GM23338 (cell line): ENCODE measurements at regions not wholly inside any gene's neighbourhood (a gene's known extent, or its start where the extent isn't known, plus 50 kb on each side); places are given as distances from the start of the nearest gene placed in this dataset.

ENCODE experiments used
- ATAC-seq: fragments of 200-7000 bp; cut with Tn5 transposase; 3 replicates; pipeline ENCODE4 v1.9.1; 2020
- DNase-seq: peaks from one replicate; pipeline ENCODE4 v3.0.0-alpha.2; 2015; ENCODE audit warnings: low spot score
- H2AFZ ChIP-seq: fragments of 200-600 bp; sonication (generic); 2 replicates; pipeline ENCODE4 v1.8.0; 2016; ENCODE audit warnings: antibody characterized with exemption, mild to moderate bottlenecking, moderate library complexity
- H3F3A ChIP-seq: fragments of 200-600 bp; sonication (generic); replicated peaks from 2 replicates; pipeline ENCODE4 v1.8.0; 2017; ENCODE audit warnings: antibody characterized with exemption, mixed run types, low read depth
- H3K27ac ChIP-seq: fragments of 200-600 bp; sonication (generic); 2 replicates; pipeline ENCODE4 v1.6.1; 2016; ENCODE audit warnings: low read depth
- H3K27me3 ChIP-seq: fragments of 200-600 bp; sonication (generic); 2 replicates; pipeline ENCODE4 v1.8.0; 2016; ENCODE audit warnings: mild to moderate bottlenecking, mixed run types, moderate library complexity; ENCODE audit not compliant: insufficient read depth
- H3K36me3 ChIP-seq: fragments of 200-600 bp; sonication (generic); 2 replicates; pipeline ENCODE4 v1.8.0; 2016; ENCODE audit warnings: mild to moderate bottlenecking; ENCODE audit not compliant: insufficient read depth
- H3K4me1 ChIP-seq: fragments of 200-600 bp; sonication (generic); 2 replicates; pipeline ENCODE4 v1.8.0; 2016; ENCODE audit warnings: mild to moderate bottlenecking, moderate library complexity; ENCODE audit not compliant: insufficient read depth
- H3K4me2 ChIP-seq: fragments of 200-600 bp; sonication (generic); 2 replicates; pipeline ENCODE4 v1.7.1; 2017; ENCODE audit warnings: mixed run types
- H3K4me3 ChIP-seq: fragments of 200-600 bp; sonication (generic); 2 replicates; pipeline ENCODE4 v1.6.1; 2016; ENCODE audit warnings: mixed run types
- H3K79me2 ChIP-seq: fragments of 200-600 bp; sonication (generic); replicated peaks from 2 replicates; pipeline ENCODE4 v1.8.0; 2017; ENCODE audit warnings: mild to moderate bottlenecking; ENCODE audit not compliant: insufficient read depth
- H3K9me2 ChIP-seq: fragments of 200-600 bp; sonication (generic); 2 replicates; pipeline ENCODE4 v1.8.0; 2017; ENCODE audit not compliant: insufficient read depth
- H4K20me1 ChIP-seq: fragments of 200-600 bp; sonication (generic); replicated peaks from 2 replicates; pipeline ENCODE4 v1.8.0; 2017; ENCODE audit warnings: mild to moderate bottlenecking; ENCODE audit not compliant: insufficient read depth
- H3K27ac Mint-ChIP-seq: 2 replicates; pipeline ENCODE4 v1.8.0; 2020; ENCODE audit warnings: inconsistent platforms, mild to moderate bottlenecking, moderate library complexity, mixed read lengths
- H3K27me3 Mint-ChIP-seq: 3 replicates; pipeline ENCODE4 v1.8.0; 2022; ENCODE audit warnings: low read depth, mild to moderate bottlenecking, moderate library complexity, mixed read lengths, inconsistent platforms; ENCODE audit not compliant: insufficient read depth, poor library complexity
- H3K36me3 Mint-ChIP-seq: 3 replicates; pipeline ENCODE4 v1.8.0; 2021; ENCODE audit warnings: low read depth, mild to moderate bottlenecking, inconsistent platforms, moderate library complexity, mixed read lengths
- H3K4me1 Mint-ChIP-seq: 3 replicates; pipeline ENCODE4 v1.8.0; 2020; ENCODE audit warnings: mild to moderate bottlenecking, inconsistent platforms, mixed read lengths
- H3K4me3 Mint-ChIP-seq: 3 replicates; pipeline ENCODE4 v1.8.0; 2021; ENCODE audit warnings: moderate library complexity, mild to moderate bottlenecking, inconsistent platforms, mixed read lengths
- H3K9me3 Mint-ChIP-seq: 3 replicates; pipeline ENCODE4 v1.8.0; 2020; ENCODE audit warnings: moderate library complexity, mild to moderate bottlenecking, inconsistent platforms, mixed read lengths
- CREB1 ChIP-seq: fragments of 250-450 bp; sonication (Bioruptor Pico); IDR thresholded peaks from 2 replicates; pipeline ENCODE4 v1.5.0; 2020; ENCODE audit warnings: low read depth, mild to moderate bottlenecking, moderate library complexity
- CTCF ChIP-seq, 2 experiments: fragments of 200-600 bp in 1 of 2; sonication (generic) in 1 of 2; conservative IDR thresholded peaks; 2 replicates each; pipeline versions ENCODE4 v1.5.1 to v1.6.1; 2016 to 2017; ENCODE audit warnings: antibody characterized with exemption in 2 of 2, low read depth in 2 of 2, mild to moderate bottlenecking in 2 of 2, moderate library complexity in 1 of 2
- ETS1 ChIP-seq: IDR thresholded peaks from 2 replicates; pipeline ENCODE4 v1.6.1; 2016; ENCODE audit warnings: antibody characterized with exemption
- EZH2 ChIP-seq: fragments of 200-600 bp; sonication (generic); IDR thresholded peaks from one replicate; pipeline ENCODE4 v1.8.0; 2017; ENCODE audit warnings: antibody characterized with exemption, mild to moderate bottlenecking, low read depth; ENCODE audit not compliant: unreplicated experiment
- EZH2phosphoT487 ChIP-seq: fragments of 200-600 bp; sonication (generic); IDR thresholded peaks from one replicate; pipeline ENCODE4 v1.8.1; 2018; ENCODE audit warnings: antibody characterized with exemption; ENCODE audit not compliant: unreplicated experiment
- JUNB ChIP-seq: IDR thresholded peaks from one replicate; pipeline ENCODE4 v1.6.1; 2016; ENCODE audit warnings: antibody characterized with exemption; ENCODE audit not compliant: unreplicated experiment
- NANOG ChIP-seq: IDR thresholded peaks from 2 replicates; pipeline ENCODE4 v1.6.1; 2016; ENCODE audit warnings: antibody characterized with exemption, borderline replicate concordance
- POLR2AphosphoS5 ChIP-seq: IDR thresholded peaks from 2 replicates; pipeline ENCODE4 v1.6.1; 2016; ENCODE audit warnings: antibody characterized with exemption, low read depth
- REST ChIP-seq: IDR thresholded peaks from one replicate; pipeline ENCODE4 v1.6.1; 2018; ENCODE audit warnings: antibody characterized with exemption; ENCODE audit not compliant: unreplicated experiment
- STAT1 ChIP-seq: IDR thresholded peaks from one replicate; pipeline ENCODE4 v1.6.1; 2016; ENCODE audit warnings: antibody characterized with exemption; ENCODE audit not compliant: unreplicated experiment
- ZNF114 ChIP-seq: fragments of 250-450 bp; sonication (Bioruptor Pico); IDR thresholded peaks from 2 replicates; pipeline ENCODE4 v1.5.0; 2020; ENCODE audit warnings: mild to moderate bottlenecking, moderate library complexity
- ZNF331 ChIP-seq: fragments of 250-450 bp; sonication (Bioruptor Pico); IDR thresholded peaks from 2 replicates; pipeline ENCODE4 v1.5.0; 2020; ENCODE audit warnings: low read depth, mild to moderate bottlenecking, moderate library complexity

GRCh38 chr14:61911574-61911973 is 149.4 kb downstream of the SNAPC1 start:
- H3K4me3 ChIP-seq, result no peak overlapping the region
- H3K36me3 ChIP-seq, result no peaks in the 10 kb centered on the region
- H4K20me1 ChIP-seq, result no peaks in the 10 kb centered on the region
- H3K4me3 Mint-ChIP-seq, result no peak overlapping the region
- no peaks in the 10 kb centered on the region for H3K79me2 ChIP-seq
- H3K4me1 ChIP-seq, result no peaks in the 10 kb centered on the region
- H3K4me2 ChIP-seq, result no peak overlapping the region
- H3K9me2 ChIP-seq, result no peaks in the 10 kb centered on the region
- H3F3A ChIP-seq, result no peaks in the 10 kb centered on the region
- H3K36me3 Mint-ChIP-seq, result no peaks in the 10 kb centered on the region
- H3K4me1 Mint-ChIP-seq, result no peaks in the 10 kb centered on the region
- no peaks in the 10 kb centered on the region for H3K9me3 Mint-ChIP-seq
- no peak overlapping the region for H3K27ac ChIP-seq
- TF ChIP-seq NANOG (no peak), JUNB (no peak), EZH2 (no peak)
- no peaks in the 10 kb centered on the region for H3K27me3 ChIP-seq
- ATAC-seq, result no peak
- peak; percentile 19 for DNase-seq
- no peak overlapping the region for H3K27ac Mint-ChIP-seq
- no peaks in the 10 kb centered on the region for H3K27me3 Mint-ChIP-seq
- no peak overlapping the region for H2AFZ ChIP-seq

GRCh38 chr14:61918998-61919397 is 156.8 kb downstream of the SNAPC1 start:
- no peaks in the 10 kb centered on the region for H4K20me1 ChIP-seq
- no peak overlapping the region for H3K4me3 ChIP-seq
- Mint-ChIP-seq H3K36me3 (no peaks in the 10 kb centered on the region), H3K4me3 (no peak overlapping the region), H3K27ac (no peak overlapping the region), H3K27me3 (no peaks in the 10 kb centered on the region), H3K9me3 (no peaks in the 10 kb centered on the region), H3K4me1 (no peaks in the 10 kb centered on the region)
- no peak overlapping the region for H3K27ac ChIP-seq
- DNase-seq (no peak), ATAC-seq (no peak)
- H2AFZ ChIP-seq, result no peak overlapping the region
- no peaks in the 10 kb centered on the region for H3K27me3 ChIP-seq
- no peaks in the 10 kb centered on the region for H3K9me2 ChIP-seq
- H3K4me1 ChIP-seq, result no peaks in the 10 kb centered on the region
- no peaks in the 10 kb centered on the region for H3F3A ChIP-seq
- H3K4me2 ChIP-seq, result no peak overlapping the region
- no peaks in the 10 kb centered on the region for H3K79me2 ChIP-seq
- no peaks in the 10 kb centered on the region for H3K36me3 ChIP-seq
- TF ChIP-seq STAT1 (no peak), JUNB (no peak), CTCF (conservative IDR thresholded peaks at IDR 0.05; ENCODE audit: low read depth in 2 of 2) (no peak), POLR2AphosphoS5 (no peak), ETS1 (no peak), ZNF331 (CRISPR knock-in tag) (no peak), NANOG (no peak), ZNF114 (CRISPR knock-in tag) (no peak), REST (no peak), CREB1 (no peak), EZH2phosphoT487 (no peak)
